ENCODE measurements at regions not wholly inside any gene's neighbourhood (a gene's known extent, or its start where the extent isn't known, plus 50 kb on each side); places are given as distances from the start of the nearest gene placed in this dataset.

GRCh38 chr9:38244971-38245370, 147.5 kb upstream of the ALDH1B1 start:
- TF ChIP-seq CTCF (IDR thresholded peaks at IDR 0.05; ENCODE audit: low read length) (no peak), EZH2 (IDR thresholded peaks at IDR 0.05; ENCODE audit: borderline replicate concordance, low read length) (no peak)

All from OCI-LY1 (cell line).